GM21529 (cell line): ENCODE measurements at regions not wholly inside any gene's neighbourhood (a gene's known extent, or its start where the extent isn't known, plus 50 kb on each side); places are given as distances from the start of the nearest gene placed in this dataset.
"Not testable (repeated sequence)": the region's sequence is repeated elsewhere in the genome, so short reads cannot be mapped to it uniquely, and the experiment has no call there.

Experiments used
- ATAC-seq: cut with Tn5 transposase; IDR thresholded peaks from one replicate; pipeline ENCODE4 v1.9.1; 2021; ENCODE audit not compliant: unreplicated experiment

DNA sequence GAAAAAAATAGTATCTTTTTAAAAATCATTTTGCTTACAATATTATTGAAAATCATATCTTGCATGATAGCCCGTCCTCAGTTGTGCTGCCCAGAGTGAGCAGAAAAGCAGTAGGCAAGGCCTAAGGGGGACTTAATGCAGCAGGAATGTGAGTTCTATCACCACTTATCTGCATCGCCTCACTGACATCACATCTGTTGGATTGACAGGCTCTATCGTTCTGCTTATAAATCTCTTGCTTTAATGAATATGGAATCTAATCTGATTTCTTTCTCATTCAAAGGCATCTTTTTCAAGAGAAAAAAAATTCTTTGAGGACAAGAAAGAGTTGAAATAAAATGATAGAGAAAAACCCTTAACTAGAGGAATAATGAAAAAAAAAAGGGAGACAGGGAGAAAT is 249.9 kb downstream of the PAPSS1 start:
- ATAC-seq = no peak

DNA sequence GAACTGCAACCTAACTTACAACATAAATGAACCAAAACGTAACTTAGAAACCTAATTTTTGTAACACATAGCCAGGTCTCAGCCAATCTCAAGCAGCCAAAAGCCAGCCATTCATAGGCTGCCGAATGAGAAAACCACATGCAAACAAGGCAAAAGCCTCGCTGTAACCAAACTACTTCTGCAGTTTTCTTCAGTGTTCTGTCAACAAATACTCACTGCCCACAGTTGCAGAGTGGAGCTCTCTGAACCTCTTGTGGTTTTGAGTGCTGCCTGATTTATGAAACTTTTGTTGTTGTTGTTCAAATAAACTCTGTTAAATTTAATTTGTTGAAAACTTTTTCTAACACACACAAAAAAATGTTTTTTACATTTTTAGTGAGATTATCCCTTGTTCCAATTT is 251.2 kb downstream of the PAPSS1 start:
- ATAC-seq = peak; percentile 56

DNA sequence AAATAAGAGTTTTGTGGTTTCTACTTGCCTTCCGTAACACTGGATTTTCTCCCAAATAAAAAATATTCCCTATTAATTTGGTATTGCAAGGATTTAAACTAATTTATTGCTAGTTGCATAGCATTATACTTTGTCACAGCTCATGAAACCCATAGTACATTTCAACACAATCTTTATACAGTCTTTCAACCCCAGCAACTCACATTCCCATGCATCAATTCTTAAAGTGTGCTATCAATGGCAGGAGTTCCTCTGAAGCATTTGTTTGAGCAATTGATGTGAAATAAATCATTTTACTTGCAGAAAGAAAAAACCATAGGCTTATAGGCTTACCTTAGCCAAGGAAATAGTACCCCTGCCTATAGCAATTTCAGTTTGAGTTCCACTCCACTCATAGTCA is 251.9 kb downstream of the PAPSS1 start:
- no peak for ATAC-seq

DNA sequence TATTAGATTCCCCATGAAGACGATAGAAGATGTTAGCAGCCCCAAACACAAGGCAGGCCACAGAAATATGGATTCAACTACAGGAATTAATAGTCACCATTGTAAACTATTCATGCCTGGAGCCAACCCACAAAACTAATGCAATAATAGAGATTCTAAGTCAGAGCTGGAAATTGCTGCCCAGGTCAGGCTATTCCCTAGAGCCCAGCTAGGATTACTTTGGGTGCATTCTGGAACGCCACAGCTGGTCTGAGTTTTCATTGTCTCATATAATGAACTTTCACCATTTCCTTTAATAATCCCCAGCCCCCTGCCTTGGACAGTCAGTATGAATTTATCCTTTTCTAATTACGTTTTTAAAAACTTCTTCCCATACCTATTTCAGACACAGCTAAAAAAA is 252.6 kb downstream of the PAPSS1 start:
- ATAC-seq = no peak

DNA sequence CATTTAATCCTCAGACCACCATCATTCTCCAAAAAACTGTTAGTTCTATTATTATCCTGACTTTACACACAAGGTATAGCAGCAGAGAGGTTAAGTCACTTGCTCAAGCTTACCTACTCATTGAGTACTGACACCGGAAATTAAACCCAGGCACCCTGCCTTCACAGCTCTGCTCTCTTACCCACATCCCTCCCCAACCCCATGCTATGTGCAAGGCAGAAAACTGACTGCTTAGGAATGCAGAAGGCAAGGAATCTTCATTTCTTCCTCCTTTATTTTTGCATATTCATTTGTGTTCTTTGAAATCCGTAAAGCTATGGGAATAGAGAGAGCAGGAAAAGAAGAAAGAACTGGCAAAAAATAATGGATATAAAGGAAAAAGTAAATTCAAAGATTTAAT is 261.8 kb downstream of the PAPSS1 start:
- ATAC-seq = no peak

- no peak for ATAC-seq
Measured at GRCh38 chr4:107453987-107454386, 266.0 kb downstream of the PAPSS1 start.

DNA sequence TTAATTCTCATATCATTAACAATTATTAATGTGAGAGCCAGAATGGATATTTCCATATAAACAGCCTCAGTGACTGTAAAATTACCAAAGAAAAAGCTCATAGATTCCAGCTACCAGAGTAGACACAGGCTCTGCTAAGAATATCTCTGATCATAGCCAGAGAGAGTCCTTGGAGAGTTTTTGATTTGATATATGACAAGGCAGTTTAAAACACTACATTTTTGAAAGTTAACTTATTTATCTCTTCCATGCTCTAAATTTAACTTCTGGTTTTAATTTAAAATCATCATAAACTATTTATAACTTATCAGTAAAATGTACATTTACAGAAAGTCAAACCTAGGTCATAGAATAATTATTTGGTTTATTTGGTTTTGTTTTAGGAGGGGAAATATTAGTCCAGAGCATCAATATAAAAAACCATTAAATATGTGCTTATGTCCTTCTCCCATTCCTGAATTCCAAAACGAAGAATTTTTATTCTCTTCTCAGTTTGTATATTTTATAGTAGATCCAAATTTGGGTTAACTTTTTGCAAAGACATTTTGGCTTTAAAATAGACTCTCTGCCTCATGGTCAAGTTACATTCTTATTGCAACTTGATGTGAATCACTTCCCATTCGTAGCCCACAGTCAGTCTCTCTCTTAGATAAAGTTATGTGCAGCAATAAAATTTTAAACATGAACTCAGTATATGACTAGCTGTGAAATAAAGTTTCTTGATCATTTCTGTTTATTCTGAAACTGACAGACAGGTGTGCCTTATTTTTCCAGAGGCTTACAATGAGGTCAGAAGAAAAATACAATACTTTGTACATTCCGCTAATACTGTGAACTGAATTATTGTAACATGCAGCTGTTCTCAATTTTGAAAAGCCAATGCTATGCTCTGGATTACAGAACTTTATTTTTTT is 267.1 kb downstream of the PAPSS1 start:
- ATAC-seq = no peak

GRCh38 chr4:107449611-107450369 is 270.2 kb downstream of the PAPSS1 start:
- ATAC-seq = no peak

GRCh38 chr4:107442538-107443111 is 277.4 kb downstream of the PAPSS1 start:
- no peak for ATAC-seq

- ATAC-seq = no peak
Measured at GRCh38 chr4:107439401-107439800, 280.6 kb downstream of the PAPSS1 start.

DNA sequence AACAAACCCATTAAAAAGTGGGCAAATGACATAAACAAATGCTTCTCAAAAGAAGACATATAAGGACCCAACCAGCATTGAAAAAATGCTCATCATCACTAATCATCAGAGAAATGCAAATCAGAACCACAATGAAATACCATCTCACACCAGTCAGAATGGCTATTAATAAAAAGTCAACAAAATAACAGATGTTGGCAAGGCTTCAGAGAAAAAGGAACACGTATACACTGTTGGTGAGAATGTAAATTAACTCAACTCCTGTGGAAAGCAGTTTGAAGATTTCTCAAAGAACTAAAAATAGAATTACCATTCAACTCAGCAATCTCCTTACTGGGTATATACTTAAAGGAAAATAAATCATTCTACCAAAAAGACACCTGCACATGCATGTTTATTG is 283.6 kb downstream of the PAPSS1 start:
- ATAC-seq = not testable (repeated sequence)

DNA sequence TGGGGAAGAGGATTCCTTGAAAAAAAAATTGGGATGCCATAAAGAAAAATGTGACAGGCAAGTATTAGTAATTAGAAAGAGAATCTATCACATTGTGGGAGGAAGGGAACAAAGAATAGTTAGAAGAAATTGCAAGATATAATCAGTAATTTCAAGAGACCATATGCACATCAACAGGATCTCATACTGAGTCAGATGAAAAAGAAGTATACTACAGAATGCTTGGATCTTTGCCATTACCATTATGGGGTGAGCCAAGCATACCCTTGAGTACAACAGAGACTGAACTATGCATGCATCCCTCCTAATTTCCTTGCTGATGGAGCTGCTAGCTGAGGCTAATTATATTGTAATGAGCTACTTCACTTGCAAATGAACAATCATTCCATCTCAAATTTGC is 287.6 kb downstream of the PAPSS1 start:
- no peak for ATAC-seq

DNA sequence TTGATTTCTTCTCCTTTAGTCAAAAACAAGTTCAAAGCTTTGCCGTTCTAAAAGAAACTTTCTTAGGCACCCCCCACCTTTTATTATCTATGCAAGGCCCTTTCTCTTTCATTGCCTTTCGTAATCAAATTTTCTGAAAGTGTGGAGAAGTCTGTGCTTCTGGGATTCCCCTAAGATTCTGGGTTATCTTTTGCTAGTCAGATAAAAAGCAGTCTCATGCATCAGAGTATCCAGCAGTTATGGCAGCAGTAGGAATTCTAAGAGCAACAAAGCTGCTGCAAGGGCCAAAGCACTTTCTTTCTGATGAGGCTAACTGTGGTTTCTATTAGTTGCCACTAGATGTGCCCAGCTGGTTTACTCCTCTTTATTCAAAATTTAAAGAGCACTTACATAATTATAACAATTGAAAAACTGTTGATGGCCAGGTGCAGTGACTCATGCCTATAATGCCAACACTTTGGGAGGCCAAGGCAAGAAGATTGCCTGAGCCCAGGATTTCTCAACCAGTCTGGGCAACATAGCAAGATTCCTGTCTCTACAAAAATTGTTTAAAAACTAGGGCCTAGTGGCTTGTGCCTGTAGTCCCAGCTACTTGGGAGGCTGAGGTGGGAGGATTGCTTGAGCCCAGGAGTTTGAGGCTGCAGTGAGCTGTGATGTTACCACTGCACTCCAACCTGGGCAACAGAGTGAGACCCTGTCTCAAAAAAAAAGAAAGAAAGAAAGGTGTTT is 296.2 kb downstream of the PAPSS1 start:
- no peak for ATAC-seq

GRCh38 chr4:107419536-107419935 is 300.5 kb downstream of the PAPSS1 start:
- ATAC-seq = not testable (repeated sequence)

GRCh38 chr4:107419052-107419451 is 301.0 kb downstream of the PAPSS1 start:
- no peak for ATAC-seq

GRCh38 chr4:107415490-107415889 is 304.5 kb downstream of the PAPSS1 start:
- ATAC-seq = not testable (repeated sequence)

GRCh38 chr4:107409872-107410271 is 310.2 kb downstream of the PAPSS1 start:
- ATAC-seq = not testable (repeated sequence)

GRCh38 chr4:107408968-107409367 is 311.1 kb downstream of the PAPSS1 start:
- ATAC-seq = no peak

DNA sequence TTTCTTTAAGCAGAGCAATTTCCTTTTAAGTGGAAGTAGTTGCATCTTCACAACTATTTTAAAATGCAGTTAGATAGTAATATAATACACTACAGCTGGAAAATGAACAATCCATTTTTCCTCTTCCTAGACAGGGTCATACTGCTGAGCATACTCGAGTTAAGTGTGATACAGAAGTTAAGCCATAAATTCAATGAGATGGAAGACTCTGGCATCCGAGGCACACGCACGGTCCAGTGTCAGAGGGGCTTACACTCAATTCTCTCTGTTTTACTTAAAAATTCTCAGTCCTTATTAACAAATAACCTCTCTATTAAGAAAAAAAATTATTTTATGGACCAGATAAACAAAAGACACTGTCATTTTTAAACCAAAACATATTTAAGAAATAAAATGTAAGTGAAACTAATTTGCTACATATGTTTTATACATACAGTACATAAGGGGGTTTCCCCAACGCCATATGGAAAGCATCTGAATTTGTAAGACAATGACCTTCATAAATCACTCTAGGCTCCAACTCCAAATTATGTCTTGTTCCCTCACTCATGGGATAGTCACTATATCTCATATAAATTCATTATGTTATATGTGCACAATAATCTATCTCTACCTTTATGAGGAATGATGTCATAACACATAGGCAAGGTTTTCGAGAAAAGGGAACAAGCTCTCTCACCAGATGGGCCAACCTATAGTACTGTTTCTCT is 315.3 kb downstream of the PAPSS1 start:
- ATAC-seq = no peak

DNA sequence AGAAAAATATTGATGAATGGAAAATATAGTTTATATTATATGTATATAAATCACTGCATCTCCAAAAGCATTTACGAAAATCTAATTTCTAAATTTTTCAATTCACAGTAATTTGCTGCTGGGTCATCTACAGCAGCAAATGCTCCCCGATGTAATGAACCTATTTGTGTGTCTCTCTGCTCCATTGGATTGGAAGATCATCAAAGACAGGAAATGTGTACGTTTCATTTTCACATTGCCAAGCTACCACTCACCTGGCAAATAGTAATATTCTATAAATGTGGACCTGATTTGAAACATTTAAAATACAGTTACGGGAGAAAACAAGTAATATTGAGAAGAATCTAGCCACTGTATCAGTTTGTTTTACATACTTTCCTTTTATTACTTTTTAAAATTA is 317.7 kb downstream of the PAPSS1 start:
- ATAC-seq = no peak
